Mucosa of descending colon (tissue), 3 donors: ENCODE measurements at regions not wholly inside any gene's neighbourhood (a gene's known extent, or its start where the extent isn't known, plus 50 kb on each side); places are given as distances from the start of the nearest gene placed in this dataset.

Experiments
- ATAC-seq: fragments of 200-7000 bp; cut with Tn5 transposase; one replicate; pipeline ENCODE4 v1.9.1; 2020; ENCODE audit warnings: mild to moderate bottlenecking, moderate library complexity
- DNase-seq, 3 donors: peaks; one replicate each; pipeline ENCODE4 v3.0.0-alpha.2; 2020
- H3K36me3 ChIP-seq: fragments of 200-600 bp; one replicate; pipeline ENCODE4 v1.8.0; 2021; ENCODE audit warnings: low read depth, mild to moderate bottlenecking
- H3K4me1 ChIP-seq: fragments of 200-600 bp; one replicate; pipeline ENCODE4 v1.8.0; 2021; ENCODE audit warnings: low read depth, mild to moderate bottlenecking
- H3K4me3 ChIP-seq: fragments of 200-600 bp; one replicate; pipeline ENCODE4 v1.8.0; 2021; ENCODE audit warnings: mild to moderate bottlenecking
- H3K9me3 ChIP-seq: fragments of 200-600 bp; one replicate; pipeline ENCODE4 v1.8.0; 2021; ENCODE audit warnings: mild to moderate bottlenecking
- CTCF ChIP-seq: fragments of 200-600 bp; IDR thresholded peaks from one replicate; pipeline ENCODE4 v1.8.0; 2022; ENCODE audit warnings: antibody characterized with exemption, mild to moderate bottlenecking
- intact Hi-C, 2 donors: fragments of 100-400 bp; cut with DNase I in 1 of 2; cut with micrococcal nuclease in 1 of 2; formaldehyde crosslinking; loops; one replicate each; pipeline versions ENCODE4 v1.11.0 to v1.11.1; 2022; cut with DNase I, micrococcal nuclease
- donor health status: DM: no; HTN: no; CAD: no; lungs with moderate emphysema.
- donor health status: DM: no; HTN: no; CAD: no.
- donor health status: DM: no; HTN: yes; CAD: no.

GRCh38 chr4:43352859-43353258 is 460.3 kb downstream of the GRXCR1 start:
- no peak for ATAC-seq
- intact Hi-C loops, result no loop called here

GRCh38 chr4:43353552-43353951 is 461.0 kb downstream of the GRXCR1 start:
- no peak for ATAC-seq

More at GRCh38 chr4:43352859-43353258, 460.3 kb downstream of the GRXCR1 start:
- Histone ChIP-seq H3K4me1 (no peaks in the 10 kb centered on the region), H3K36me3 (no peaks in the 10 kb centered on the region), H3K9me3 (peaks cover 19% of the 10 kb centered on the region), H3K4me3 (no peak overlapping the region)
- no peak for TF ChIP-seq CTCF
- no peak for DNase-seq

GRCh38 chr4:43356786-43357185 is 464.3 kb downstream of the GRXCR1 start:
- intact Hi-C loops, result no loop called here

More at GRCh38 chr4:43353552-43353951, 461.0 kb downstream of the GRXCR1 start:
- Histone ChIP-seq H3K9me3 (peaks cover 25% of the 10 kb centered on the region), H3K4me1 (no peaks in the 10 kb centered on the region), H3K4me3 (no peak overlapping the region), H3K36me3 (no peaks in the 10 kb centered on the region)
- intact Hi-C loops, result no loop called here
- DNase-seq, result no peak
- no peak for TF ChIP-seq CTCF

GRCh38 chr4:43357252-43357974 is 464.9 kb downstream of the GRXCR1 start:
- no peak for TF ChIP-seq CTCF
- H3K9me3 ChIP-seq, result peaks cover 19% of the 10 kb centered on the region
- no peaks in the 10 kb centered on the region for H3K36me3 ChIP-seq
- intact Hi-C loops, result no loop called here
- DNase-seq (no peak), ATAC-seq (no peak)
- H3K4me1 ChIP-seq, result no peaks in the 10 kb centered on the region
- no peak overlapping the region for H3K4me3 ChIP-seq

More at GRCh38 chr4:43356786-43357185, 464.3 kb downstream of the GRXCR1 start:
- Histone ChIP-seq H3K9me3 (peaks cover 19% of the 10 kb centered on the region), H3K36me3 (no peaks in the 10 kb centered on the region), H3K4me3 (no peak overlapping the region), H3K4me1 (no peaks in the 10 kb centered on the region)
- ATAC-seq (no peak), DNase-seq (no peak)
- no peak for TF ChIP-seq CTCF

GRCh38 chr4:43360296-43360695 is 467.8 kb downstream of the GRXCR1 start:
- Histone ChIP-seq H3K4me3 (no peak overlapping the region), H3K4me1 (no peaks in the 10 kb centered on the region), H3K36me3 (no peaks in the 10 kb centered on the region), H3K9me3 (peaks cover 8% of the 10 kb centered on the region)
- intact Hi-C loops, result no loop called here
- DNase-seq (no peak), ATAC-seq (no peak)
- no peak for TF ChIP-seq CTCF
